Esophagus (tissue), 2 donors: ENCODE measurements at regions not wholly inside any gene's neighbourhood (a gene's known extent, or its start where the extent isn't known, plus 50 kb on each side); places are given as distances from the start of the nearest gene placed in this dataset.
"Not testable (repeated sequence)": the region's sequence is repeated elsewhere in the genome, so short reads cannot be mapped to it uniquely, and the experiment has no call there.

Experiments
- H3K27ac ChIP-seq, 2 donors: one replicate each; pipeline ENCODE4 v1.5.1; 2013; ENCODE audit warnings: low read depth in 2 of 2, mild to moderate bottlenecking in 2 of 2, inconsistent platforms in 1 of 2, low read length in 1 of 2, moderate library complexity in 1 of 2
- H3K27me3 ChIP-seq, 2 donors: one replicate each; pipeline ENCODE4 v1.6.1; 2013; ENCODE audit warnings: low read length in 2 of 2, control low read depth in 1 of 2, mild to moderate bottlenecking in 1 of 2; ENCODE audit not compliant: insufficient read depth in 2 of 2, control insufficient read depth in 1 of 2
- H3K36me3 ChIP-seq, 2 donors: one replicate each; pipeline ENCODE4 v1.6.1; 2013; ENCODE audit warnings: low read length in 1 of 2; ENCODE audit not compliant: control insufficient read depth in 2 of 2, insufficient read depth in 2 of 2
- H3K4me1 ChIP-seq, 2 donors: one replicate each; pipeline ENCODE4 v1.6.1; 2013; ENCODE audit warnings: low read length in 1 of 2; ENCODE audit not compliant: control insufficient read depth in 2 of 2, insufficient read depth in 2 of 2
- H3K4me3 ChIP-seq, 2 donors: one replicate each; pipeline ENCODE4 v1.5.1; 2013; ENCODE audit warnings: low read length in 2 of 2, mild to moderate bottlenecking in 2 of 2, low read depth in 1 of 2, moderate library complexity in 1 of 2
- H3K9me3 ChIP-seq, 2 donors: one replicate each; pipeline ENCODE4 v1.6.1; 2013; ENCODE audit warnings: mild to moderate bottlenecking in 2 of 2, low read depth in 1 of 2, low read length in 1 of 2, moderate library complexity in 1 of 2; ENCODE audit not compliant: control insufficient read depth in 2 of 2, insufficient read depth in 1 of 2
- WGBS, 2 donors: extraction: QIAGEN DNeasy Blood & Tissue Kit; methylation state at CpG; one replicate each; pipeline ENCODE4 v1.1.7; 2013; 5-methylcytosine and 5-hydroxymethylcytosine counted together
- donor health status: healthy with polysubstance abuse.
- donor health status: Bipolar disorder and iron deficiency.

- Histone ChIP-seq H3K4me1 (peaks cover 0 to 8% of the 10 kb centered on the region in 2 donors), H3K27me3 (no peaks in the 10 kb centered on the region), H3K4me3 (no peak overlapping the region), H3K36me3 (no peaks in the 10 kb centered on the region), H3K27ac (no peak overlapping the region), H3K9me3 (no peaks in the 10 kb centered on the region)
- WGBS, 2 donors, result 83 to 84% methylated on average over 37 to 47 of the region's 47 CpGs
Observed at GRCh38 chr10:5576780-5577624, 52.2 kb downstream of the CALML3 start.

GRCh38 chr10:5580038-5580428 is 55.3 kb downstream of the CALML3 start:
- H3K27ac ChIP-seq, H3K36me3 ChIP-seq, H3K4me1 ChIP-seq, H3K9me3 ChIP-seq, H3K4me3 ChIP-seq, H3K27me3 ChIP-seq: not testable (repeated sequence)
- 64 to 79% methylated on average over 4 of the region's 4 CpGs for whole genome bisulfite sequencing, 2 donors

DNA sequence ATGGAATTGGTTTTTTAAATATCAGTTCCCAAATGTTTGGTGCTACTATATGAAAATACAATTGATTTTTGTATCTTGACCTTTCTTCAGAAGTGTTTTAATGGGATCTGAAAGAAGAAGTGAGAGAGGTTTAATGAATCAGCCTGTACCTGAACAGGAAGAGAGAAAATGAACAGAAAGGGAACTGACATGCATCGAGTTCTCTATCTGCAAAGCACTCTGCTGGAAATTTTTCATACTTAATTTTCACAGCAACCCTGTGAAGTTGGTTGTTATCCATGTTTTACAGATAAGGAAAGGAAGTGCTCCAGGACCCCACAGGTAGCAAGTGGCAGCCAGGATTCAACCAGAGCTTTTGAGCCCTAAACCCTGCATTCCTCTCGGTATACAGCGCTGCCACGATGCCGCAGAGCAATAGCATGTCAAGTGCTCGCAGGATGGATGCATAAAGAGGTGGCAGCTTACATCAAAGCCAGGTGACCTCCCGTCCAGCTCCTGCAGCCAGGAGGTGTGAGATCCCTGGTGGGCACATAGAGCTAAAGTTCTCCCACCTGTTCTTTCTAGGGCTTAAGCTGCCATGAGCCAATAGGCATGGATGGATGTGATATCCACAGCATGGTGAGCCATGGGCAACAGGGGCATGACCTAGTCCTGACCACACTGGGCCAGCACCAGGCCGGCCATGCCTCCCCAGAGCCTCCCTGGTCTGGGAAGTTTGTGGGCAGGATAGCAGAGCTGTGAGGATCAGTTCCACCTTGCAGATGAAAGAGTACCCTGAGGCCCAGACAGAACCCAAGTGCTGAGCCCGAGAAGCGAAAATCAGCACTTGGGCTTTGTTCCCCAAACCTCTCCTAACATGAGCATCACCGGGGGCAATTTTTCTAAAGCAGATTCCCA is 57.2 kb downstream of the CALML3 start:
- Histone ChIP-seq H3K4me1 (peaks cover 6 to 7% of the 10 kb centered on the region in 2 donors), H3K36me3 (no peaks in the 10 kb centered on the region), H3K27ac (no peak overlapping the region), H3K27me3 (no peaks in the 10 kb centered on the region), H3K9me3 (no peaks in the 10 kb centered on the region), H3K4me3 (no peak overlapping the region)
- WGBS, 2 donors, result 88 to 91% methylated on average over 11 of the region's 11 CpGs

- Histone ChIP-seq H3K27me3 (no peaks in the 10 kb centered on the region), H3K4me3 (no peak overlapping the region), H3K4me1 (peaks cover 6 to 10% of the 10 kb centered on the region in 2 donors), H3K9me3 (no peaks in the 10 kb centered on the region), H3K27ac (no peak overlapping the region), H3K36me3 (no peaks in the 10 kb centered on the region)
- WGBS, 2 donors, result 71 to 74% methylated on average over 12 of the region's 12 CpGs
Observed at GRCh38 chr10:5582736-5583135, 58.0 kb downstream of the CALML3 start.

GRCh38 chr10:5583525-5584175 is 58.9 kb downstream of the CALML3 start:
- no peak overlapping the region for H3K4me3 ChIP-seq
- H3K4me1 ChIP-seq, result peaks cover 6 to 10% of the 10 kb centered on the region in 2 donors
- no peaks in the 10 kb centered on the region for H3K9me3 ChIP-seq
- no peaks in the 10 kb centered on the region for H3K36me3 ChIP-seq
- 25 to 30% methylated on average over 18 of the region's 18 CpGs for WGBS, 2 donors
- no peaks in the 10 kb centered on the region for H3K27me3 ChIP-seq
- H3K27ac ChIP-seq, result peak overlapping the region; percentile 68 to 95

GRCh38 chr10:5584895-5585516 is 60.2 kb downstream of the CALML3 start:
- WGBS, 2 donors, result 46 to 63% methylated on average over 10 of the region's 10 CpGs
- H3K9me3 ChIP-seq, result no peaks in the 10 kb centered on the region

GRCh38 chr10:5585517-5586206 is 60.9 kb downstream of the CALML3 start:
- no peaks in the 10 kb centered on the region for H3K36me3 ChIP-seq
- no peak overlapping the region for H3K4me3 ChIP-seq
- H3K27ac ChIP-seq, result peak overlapping the region; percentile 54 to 87
- WGBS, 2 donors, result 52 to 60% methylated on average over 7 of the region's 7 CpGs
- no peaks in the 10 kb centered on the region for H3K27me3 ChIP-seq
- no peaks in the 10 kb centered on the region for H3K9me3 ChIP-seq
- peaks cover 6 to 13% of the 10 kb centered on the region in 2 donors for H3K4me1 ChIP-seq

More at GRCh38 chr10:5584895-5585516, 60.2 kb downstream of the CALML3 start:
- no peak overlapping the region for H3K4me3 ChIP-seq
- peak overlapping the region; percentile 54 to 95 for H3K27ac ChIP-seq
- H3K4me1 ChIP-seq, result peaks cover 6 to 13% of the 10 kb centered on the region in 2 donors
- H3K36me3 ChIP-seq, result no peaks in the 10 kb centered on the region
- no peaks in the 10 kb centered on the region for H3K27me3 ChIP-seq

GRCh38 chr10:5587151-5588079 is 62.7 kb downstream of the CALML3 start:
- WGBS, 2 donors, result 66 to 72% methylated on average over 25 of the region's 25 CpGs
- H3K9me3 ChIP-seq, result no peaks in the 10 kb centered on the region
- peak overlapping the region in 1 of 2 donors; percentile 44 for H3K27ac ChIP-seq

More at GRCh38 chr10:5587151-5588079, 62.7 kb downstream of the CALML3 start:
- Histone ChIP-seq H3K4me3 (no peak overlapping the region), H3K27me3 (no peaks in the 10 kb centered on the region), H3K4me1 (peaks cover 6 to 13% of the 10 kb centered on the region in 2 donors), H3K36me3 (no peaks in the 10 kb centered on the region)
